EL (cell line): ENCODE measurements at regions not wholly inside any gene's neighbourhood (a gene's known extent, or its start where the extent isn't known, plus 50 kb on each side); places are given as distances from the start of the nearest gene placed in this dataset.

Experiments used
- DNase-seq: peaks from one replicate; pipeline ENCODE4 v3.0.0-alpha.2; 2016

DNA sequence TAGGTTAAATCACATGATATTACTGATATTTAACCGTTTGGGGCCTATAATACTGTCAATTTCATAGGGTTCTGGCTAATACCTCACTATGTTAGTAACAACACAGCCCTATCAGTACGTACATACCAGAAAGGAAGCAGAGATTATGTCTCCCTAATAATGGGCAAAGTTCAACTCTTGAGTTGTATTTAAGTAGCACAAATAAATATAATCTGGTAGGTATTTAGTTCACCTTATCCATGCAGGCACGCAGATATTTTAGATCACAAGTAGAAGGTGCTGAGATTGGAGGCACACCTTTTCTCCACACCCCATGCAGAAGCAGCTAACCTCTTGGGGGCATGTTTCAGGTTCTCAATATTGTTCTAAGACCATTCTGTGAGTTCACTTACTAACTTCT lies 118.9 kb downstream of the IRS1 start:
- DNase-seq: no peak

DNA sequence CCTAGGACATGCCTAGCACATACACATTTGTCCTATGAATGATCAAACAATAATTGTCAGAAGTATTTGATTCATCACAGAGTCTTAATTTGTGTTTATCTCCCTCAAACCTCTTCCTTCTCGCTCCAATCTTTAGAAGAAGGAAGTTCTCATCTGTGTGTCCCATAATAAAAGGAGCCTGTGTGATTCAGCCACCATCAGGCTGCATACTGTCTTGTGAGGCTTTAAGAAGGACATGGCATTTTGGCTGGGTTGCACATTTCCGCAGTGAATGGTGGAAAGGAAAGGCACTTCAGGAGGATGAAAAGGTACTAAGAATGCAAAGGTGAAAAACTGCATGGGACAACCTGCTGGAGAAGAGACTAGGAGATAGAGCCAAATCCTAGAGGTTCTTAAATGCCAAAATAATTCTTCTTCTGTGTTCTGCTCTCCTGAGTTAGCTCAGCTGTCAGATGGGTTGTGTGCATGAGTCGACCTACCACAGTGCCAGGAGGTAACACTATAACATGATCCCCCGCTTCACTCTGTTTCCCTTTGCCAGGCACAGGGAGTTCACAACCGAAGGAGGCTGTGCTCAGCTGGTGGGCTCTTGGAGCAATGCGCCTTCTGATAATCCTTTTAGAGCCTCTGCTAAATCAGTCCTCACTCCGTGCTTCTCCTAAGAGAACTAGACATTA lies 120.1 kb downstream of the IRS1 start:
- DNase-seq: no peak

- DNase-seq: no peak
Measured at GRCh38 chr2:226678422-226678821, 121.2 kb downstream of the IRS1 start.

GRCh38 chr2:226677080-226677479 lies 122.5 kb downstream of the IRS1 start:
- DNase-seq: no peak

- DNase-seq: no peak
Measured at GRCh38 chr2:226676618-226677017, 123.0 kb downstream of the IRS1 start.

GRCh38 chr2:226674123-226674522 lies 125.5 kb downstream of the IRS1 start:
- no peak for DNase-seq

DNA sequence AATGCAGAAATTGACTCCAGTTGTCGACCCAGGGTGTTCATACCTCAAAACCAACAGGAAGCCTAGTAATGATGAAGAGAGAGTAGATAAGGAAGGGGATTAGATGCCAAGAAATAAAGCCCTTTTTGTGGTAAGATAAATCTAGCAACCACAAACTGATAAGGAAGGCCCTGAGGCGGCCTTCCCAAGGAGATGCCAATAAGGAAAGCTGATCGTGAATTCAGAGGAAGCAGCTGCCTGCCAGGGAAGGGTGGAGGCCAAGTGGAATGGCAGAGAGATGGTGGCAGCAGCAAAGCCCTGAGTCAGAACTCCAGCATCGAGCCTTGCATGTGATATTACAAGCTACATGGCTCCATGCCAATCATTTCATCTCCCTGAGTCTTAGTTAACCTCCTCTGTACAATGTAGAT lies 126.3 kb downstream of the IRS1 start:
- DNase-seq: peak; percentile 95

GRCh38 chr2:226671141-226671676 lies 128.4 kb downstream of the IRS1 start:
- no peak for DNase-seq

DNA sequence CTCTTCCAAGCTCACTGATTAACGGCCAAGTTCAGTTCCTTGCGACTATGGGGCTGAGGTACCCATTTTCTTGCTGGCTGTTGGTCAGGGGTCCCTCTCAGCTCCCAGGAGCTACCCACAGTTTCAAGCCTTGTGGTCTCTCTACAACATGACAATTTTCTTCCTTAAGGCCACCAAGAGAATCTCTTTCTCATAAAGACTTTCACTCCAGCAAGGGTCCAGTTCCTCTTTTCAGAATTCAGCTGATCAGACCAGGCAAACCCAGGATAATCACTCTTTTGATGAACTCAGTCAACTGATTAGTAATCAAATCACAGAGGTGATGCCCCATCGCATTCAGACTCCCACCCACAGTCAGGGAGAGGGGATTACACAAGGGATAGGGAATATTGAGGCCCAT lies 129.7 kb downstream of the IRS1 start:
- DNase-seq: no peak

- DNase-seq: no peak
Measured at GRCh38 chr2:226669249-226669648, 130.4 kb downstream of the IRS1 start.

DNA sequence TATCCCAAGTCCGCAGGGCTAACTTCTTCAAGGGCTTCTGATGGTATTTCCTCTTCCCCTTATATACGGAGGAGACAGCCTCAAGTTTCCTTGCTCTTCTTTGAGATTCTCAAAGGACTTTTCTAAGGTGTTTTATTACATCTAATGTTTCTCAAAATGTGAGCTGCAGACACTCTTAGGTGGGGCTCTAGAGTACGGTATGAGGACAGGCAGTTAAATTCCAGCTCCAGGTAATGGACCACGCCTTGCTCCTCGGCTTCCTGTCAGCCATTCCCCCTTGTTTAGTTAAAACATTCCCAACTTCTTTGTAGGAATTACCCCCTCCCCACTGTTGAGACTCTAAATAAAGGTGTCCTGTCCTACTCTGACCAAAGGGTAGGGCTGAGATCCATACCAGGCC lies 131.9 kb downstream of the IRS1 start:
- no peak for DNase-seq

DNA sequence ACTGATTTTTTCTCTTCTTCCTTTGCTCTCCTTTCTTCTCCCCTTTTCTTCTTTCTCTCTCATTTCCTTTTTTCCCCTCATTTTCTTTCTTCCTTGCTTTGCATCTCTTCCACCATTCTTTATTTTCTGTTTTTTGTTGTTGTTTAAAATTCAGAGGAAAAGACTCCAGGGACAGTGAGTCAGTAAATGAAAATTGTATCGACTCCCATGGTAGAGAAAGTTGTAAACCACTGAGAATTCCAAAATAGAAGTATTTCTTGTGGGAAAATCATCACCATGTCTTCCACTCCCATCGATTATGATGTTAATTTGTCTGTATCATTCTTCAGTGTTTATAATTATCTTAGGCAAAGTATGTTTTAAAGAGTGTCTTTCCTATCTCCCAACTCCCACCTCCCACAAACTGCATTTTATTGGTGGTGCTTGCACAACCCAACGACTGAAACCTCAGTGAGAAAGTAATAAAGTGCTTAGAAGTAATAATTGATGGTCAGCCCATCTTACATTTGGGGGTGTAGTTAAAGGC lies 134.3 kb downstream of the IRS1 start:
- no peak for DNase-seq

DNA sequence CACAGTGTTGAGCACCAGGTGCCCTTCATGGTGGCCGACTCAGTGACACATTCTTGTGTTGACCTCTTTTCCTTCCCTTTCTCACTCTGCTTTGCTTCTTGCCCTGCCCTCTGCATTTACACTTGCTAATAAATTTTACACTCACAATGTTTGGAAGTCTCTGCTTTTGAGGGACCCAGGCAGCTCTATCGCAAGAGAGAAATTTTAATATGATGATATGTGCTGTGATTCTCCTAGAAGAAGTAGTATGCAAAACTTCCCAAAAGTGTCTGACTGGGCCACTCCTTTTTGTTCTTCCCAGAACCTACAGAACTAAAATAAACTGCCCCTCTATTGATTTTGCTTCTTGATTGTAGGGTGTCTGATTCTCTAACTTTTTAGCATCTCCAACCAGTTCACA lies 135.0 kb downstream of the IRS1 start:
- no peak for DNase-seq

- DNase-seq: no peak
Measured at GRCh38 chr2:226664140-226664539, 135.5 kb downstream of the IRS1 start.

DNA sequence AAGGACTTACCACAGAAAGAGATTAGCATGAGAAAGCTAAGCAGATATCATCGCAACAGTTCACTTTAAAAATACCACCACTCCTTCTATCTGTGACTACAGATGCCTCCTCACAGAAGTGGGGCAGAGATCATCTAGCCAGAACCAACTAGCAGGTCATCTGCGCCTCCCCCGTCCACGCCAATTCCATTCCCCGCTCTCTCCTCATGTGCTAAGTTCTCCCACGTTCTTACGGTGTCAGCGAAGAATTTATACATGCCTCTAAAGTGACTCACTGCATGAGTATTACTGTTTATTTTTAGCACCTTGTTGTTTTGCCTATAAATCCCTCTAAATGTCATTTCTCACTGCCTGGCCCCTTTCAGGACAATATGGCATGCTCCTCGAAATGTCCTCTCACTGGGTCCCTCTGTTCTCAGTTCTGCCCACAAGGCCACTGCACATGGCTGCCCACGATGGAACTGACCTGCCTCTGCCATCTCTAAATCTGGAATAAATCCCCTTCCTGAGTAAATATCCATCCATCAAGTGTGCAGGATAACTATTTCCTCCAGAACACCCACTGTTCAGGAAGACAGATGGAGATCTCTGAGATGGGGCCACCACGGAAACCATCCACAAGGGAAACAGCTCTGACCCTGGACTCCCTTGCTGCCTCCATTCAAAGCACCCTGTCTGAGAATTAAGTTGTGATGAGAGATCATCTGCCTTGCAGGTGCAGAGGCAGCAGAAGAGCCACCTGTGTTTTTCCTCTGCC lies 137.7 kb downstream of the IRS1 start:
- peak; percentile 95 for DNase-seq

DNA sequence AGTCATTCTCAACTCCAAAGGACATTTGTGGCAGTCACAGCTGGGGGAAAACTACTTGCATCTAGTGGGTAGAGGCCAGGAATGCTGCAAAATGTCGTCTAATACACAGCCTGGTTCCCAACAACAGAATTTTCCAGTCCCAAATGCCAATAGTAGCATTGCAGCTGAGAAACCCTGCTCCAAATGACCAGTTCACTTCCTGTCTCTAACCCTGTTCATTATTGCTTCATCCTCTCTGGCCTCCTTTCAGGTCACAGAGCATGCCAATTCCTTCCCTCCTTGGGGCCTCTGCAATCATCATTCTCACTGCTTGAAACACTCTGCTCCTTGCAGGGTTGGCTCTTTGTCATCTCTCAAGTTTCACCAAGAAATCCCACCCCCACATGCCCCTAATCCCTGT lies 139.1 kb downstream of the IRS1 start:
- peak; percentile 84 for DNase-seq

DNA sequence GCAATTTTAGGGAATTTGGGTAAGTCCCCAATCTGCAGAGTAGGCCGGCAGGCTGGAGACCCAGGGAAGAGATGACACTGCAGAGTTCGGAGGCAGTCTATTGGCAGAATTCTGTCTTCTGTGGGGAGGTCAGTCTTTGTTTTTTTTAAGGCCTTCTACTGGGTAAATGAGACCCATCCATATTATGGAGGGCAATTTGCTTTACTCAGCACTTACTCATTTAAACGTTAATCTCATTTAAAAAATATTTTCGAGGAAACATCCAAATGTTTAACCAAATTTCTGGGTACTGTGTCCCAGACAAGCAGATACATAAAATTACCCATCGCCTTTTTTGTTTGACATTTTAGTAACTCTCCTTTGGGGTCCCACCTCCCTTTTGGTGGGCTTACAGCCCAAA lies 139.5 kb downstream of the IRS1 start:
- no peak for DNase-seq

DNA sequence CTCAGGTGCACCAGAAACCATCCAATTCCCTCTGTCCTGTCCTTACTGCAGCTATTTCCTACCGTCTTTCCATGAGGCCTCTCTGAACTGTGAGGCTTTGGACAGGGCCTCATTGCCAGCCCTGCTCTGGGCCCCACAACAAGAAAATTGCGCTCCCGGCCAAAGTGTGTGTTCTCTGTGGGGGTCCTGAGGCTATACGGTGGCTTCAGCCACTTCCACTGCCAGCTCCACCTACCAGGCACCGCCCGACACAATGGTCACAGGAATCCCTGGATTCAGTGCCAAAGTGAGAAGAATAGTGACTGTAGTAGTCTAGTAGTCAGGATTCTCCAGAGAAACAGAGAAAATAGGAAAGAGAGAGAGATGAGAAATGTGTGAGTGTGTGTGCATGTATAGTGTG lies 140.2 kb downstream of the IRS1 start:
- no peak for DNase-seq

GRCh38 chr2:226658555-226658954 lies 141.1 kb downstream of the IRS1 start:
- no peak for DNase-seq

DNA sequence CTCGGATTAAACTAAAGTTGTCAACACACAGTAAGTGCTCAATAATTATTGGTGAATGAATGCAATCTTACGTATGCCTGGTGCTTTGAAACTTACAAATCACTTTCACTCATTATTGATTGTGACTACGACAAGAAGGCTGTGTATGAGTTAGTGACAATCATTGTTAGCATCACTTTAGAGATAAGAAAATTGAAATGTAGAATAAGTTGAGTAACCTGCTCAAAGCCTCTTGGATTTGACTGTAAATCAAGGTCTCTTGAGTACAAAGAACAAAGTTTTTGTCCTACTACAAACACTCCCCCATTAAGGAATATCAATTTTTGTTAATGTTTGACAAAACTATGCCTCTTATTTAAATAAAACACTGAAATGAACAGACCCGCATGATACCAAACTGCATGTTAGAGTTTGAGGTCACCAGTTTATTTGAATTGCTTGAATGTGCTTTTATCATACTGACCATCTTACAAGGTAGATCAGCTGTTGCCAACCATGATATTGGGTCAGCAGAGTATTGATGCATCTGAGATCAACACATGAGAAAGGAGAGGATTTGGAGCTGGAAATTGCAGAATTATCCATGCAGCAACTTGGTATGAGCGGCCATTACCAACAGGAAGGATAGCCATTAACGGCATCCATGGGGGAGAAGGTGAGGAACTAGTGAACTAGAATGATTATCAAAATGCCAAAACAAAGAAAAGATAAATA lies 142.1 kb downstream of the IRS1 start:
- DNase-seq: no peak

DNA sequence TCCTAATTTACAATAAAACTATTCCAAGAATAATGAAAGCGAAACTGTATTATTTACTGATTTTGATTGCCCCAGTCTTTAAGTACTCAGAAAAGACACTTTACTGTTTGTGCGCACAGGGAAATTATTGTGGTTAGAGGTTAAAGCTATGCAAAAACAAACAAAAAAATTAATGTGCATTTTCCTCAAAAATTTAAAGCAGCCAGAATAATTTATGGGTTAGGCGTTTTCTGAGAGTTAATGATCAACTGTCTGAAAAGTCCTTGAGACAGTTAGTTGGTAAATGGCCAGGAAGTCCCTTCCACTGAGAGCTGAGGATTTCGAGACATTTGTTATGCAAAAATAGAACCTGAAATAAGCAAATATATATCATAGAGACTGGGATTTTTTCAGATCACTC lies 143.3 kb downstream of the IRS1 start:
- DNase-seq: no peak

DNA sequence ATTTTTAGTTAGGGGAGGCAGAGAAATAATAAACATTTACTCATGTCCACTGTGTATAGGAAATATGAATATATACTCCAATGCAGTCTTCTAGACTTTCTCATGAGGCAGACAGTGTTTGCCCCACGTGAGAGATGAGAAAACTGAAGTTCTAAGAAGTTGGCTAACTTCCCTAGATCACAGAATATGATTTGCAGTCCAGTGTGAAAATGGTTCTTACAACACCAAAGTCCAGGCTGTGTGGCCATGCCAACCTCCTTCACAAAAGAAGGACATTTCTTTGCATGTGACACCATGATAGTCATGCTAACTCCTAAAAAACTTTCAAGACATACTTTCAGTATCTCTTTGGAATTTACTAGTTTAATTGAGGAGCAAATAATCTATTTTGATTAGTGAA lies 143.7 kb downstream of the IRS1 start:
- peak; percentile 35 for DNase-seq

DNA sequence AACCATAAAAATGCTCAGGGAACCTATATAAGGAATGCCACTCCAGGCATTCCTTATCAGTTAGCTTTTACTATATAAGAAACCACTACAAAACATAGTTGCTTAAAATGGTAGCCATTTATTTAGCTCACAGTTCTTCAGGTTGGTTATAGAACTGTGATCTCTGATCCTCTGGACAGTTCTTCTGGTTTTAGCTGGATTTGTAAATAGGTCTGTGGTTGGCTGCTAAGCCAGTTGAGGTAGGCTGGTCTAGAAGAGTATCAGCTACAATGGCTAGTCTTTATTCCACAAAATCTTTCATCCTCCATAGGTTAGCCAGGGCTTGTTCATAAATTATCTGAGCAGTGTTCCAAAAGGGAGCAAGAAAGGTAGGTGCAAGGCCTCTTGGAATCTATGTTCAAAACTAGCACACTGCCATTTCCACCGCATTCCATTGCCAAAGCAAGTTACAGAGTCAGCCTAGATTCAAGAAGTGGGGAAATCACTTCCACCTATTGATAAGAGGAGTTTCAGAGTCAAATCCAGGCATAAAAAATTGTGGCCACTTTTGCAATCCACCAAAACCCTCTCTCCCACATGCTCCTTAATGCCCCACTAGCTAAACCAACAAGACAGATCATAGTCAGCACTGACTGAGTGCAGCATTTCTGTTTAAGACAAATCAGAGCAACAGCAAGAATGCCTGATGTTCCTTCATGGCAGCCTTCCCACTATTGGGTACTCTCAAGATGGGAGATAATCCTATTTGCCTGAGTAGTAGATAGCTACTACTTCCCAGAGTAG lies 146.4 kb downstream of the IRS1 start:
- DNase-seq: no peak
